Activated CD4-positive, CD25-positive, alpha-beta regulatory T cell (primary cell): ENCODE measurements at regions not wholly inside any gene's neighbourhood (a gene's known extent, or its start where the extent isn't known, plus 50 kb on each side); places are given as distances from the start of the nearest gene placed in this dataset.
"Not testable (repeated sequence)": the region's sequence is repeated elsewhere in the genome, so short reads cannot be mapped to it uniquely, and the experiment has no call there.

ENCODE experiments used
- DNase-seq, 4 experiments: peaks; one replicate each; lab custom pipeline; 2025; lab: John Stamatoyannopoulos, UW

- not testable (repeated sequence) for DNase-seq
These were observed 50.8 kb downstream of the PPIAL4G start for GRCh38 chr1:148432318-148432717.

- DNase-seq, result not testable (repeated sequence)
These were observed 53.2 kb downstream of the PPIAL4G start for GRCh38 chr1:148429856-148430255.

- not testable (repeated sequence) for DNase-seq
These were observed 56.0 kb downstream of the PPIAL4G start for GRCh38 chr1:148426940-148427611.

- not testable (repeated sequence) for DNase-seq
These were observed 56.7 kb downstream of the PPIAL4G start for GRCh38 chr1:148426385-148426784.

- DNase-seq, result not testable (repeated sequence)
These were observed 58.7 kb downstream of the PPIAL4G start for GRCh38 chr1:148424143-148425003.

GRCh38 chr1:148422921-148423320, 60.2 kb downstream of the PPIAL4G start:
- DNase-seq, result not testable (repeated sequence)

GRCh38 chr1:148417241-148417640, 65.9 kb downstream of the PPIAL4G start:
- DNase-seq, result not testable (repeated sequence)

- DNase-seq, result not testable (repeated sequence)
These were observed 69.7 kb downstream of the PPIAL4G start for GRCh38 chr1:148413385-148413784.

GRCh38 chr1:148404786-148405568, 78.1 kb downstream of the PPIAL4G start:
- DNase-seq, result not testable (repeated sequence)

- not testable (repeated sequence) for DNase-seq
These were observed 79.2 kb downstream of the PPIAL4G start for GRCh38 chr1:148403925-148404324.

GRCh38 chr1:148403085-148403456, 80.0 kb downstream of the PPIAL4G start:
- DNase-seq, result not testable (repeated sequence)

GRCh38 chr1:148402152-148403084, 80.7 kb downstream of the PPIAL4G start:
- DNase-seq, result peak; percentile 55 to 68 (median 61)

GRCh38 chr1:148397516-148397915, 85.6 kb downstream of the PPIAL4G start:
- DNase-seq, result not testable (repeated sequence)

- DNase-seq, result not testable (repeated sequence)
These were observed 90.6 kb downstream of the PPIAL4G start for GRCh38 chr1:148392505-148392904.

GRCh38 chr1:148391323-148391722, 91.8 kb downstream of the PPIAL4G start:
- not testable (repeated sequence) for DNase-seq

GRCh38 chr1:148389027-148389339, 94.1 kb downstream of the PPIAL4G start:
- no peak for DNase-seq

GRCh38 chr1:148388260-148389026, 94.7 kb downstream of the PPIAL4G start:
- DNase-seq, result peak; percentile 68 to 75 (median 72)

- DNase-seq, result not testable (repeated sequence)
These were observed 95.2 kb downstream of the PPIAL4G start for GRCh38 chr1:148387949-148388259.

GRCh38 chr1:148387122-148387948, 95.8 kb downstream of the PPIAL4G start:
- not testable (repeated sequence) for DNase-seq

GRCh38 chr1:148386617-148387016, 96.5 kb downstream of the PPIAL4G start:
- no peak for DNase-seq
